ENCODE measurements at regions not wholly inside any gene's neighbourhood (a gene's known extent, or its start where the extent isn't known, plus 50 kb on each side); places are given as distances from the start of the nearest gene placed in this dataset.

GRCh38 chr1:118366286-118366685 is 181.3 kb upstream of the SPAG17 start:
- WGBS (ENCODE audit: insufficient coverage), result no CpG with 5 or more reads among the region's 1 CpG
- Histone ChIP-seq H3K27ac (ENCODE audit: insufficient read depth in 1 of 2, low read depth in 1 of 2, low read length in 2 of 2, poor library complexity in 1 of 2, severe bottlenecking in 2 of 2) (no peak overlapping the region), H3K36me3 (ENCODE audit: control insufficient read depth in 4 of 4, insufficient read depth in 4 of 4, low read length in 3 of 4) (no peaks in the 10 kb centered on the region), H3K4me1 (ENCODE audit: control extremely low read depth in 1 of 4, control insufficient read depth in 4 of 4, insufficient read depth in 4 of 4, low read length in 3 of 4) (no peaks in the 10 kb centered on the region), H3K27me3 (replicated peaks in 2 of 5; ENCODE audit: control insufficient read depth in 4 of 5, insufficient read depth in 5 of 5, low read length in 4 of 5) (no peaks in the 10 kb centered on the region), H3K4me3 (ENCODE audit: control insufficient read depth in 1 of 7, extremely low read depth in 1 of 7, insufficient read depth in 4 of 7, low read depth in 2 of 7, low read length in 6 of 7) (no peak overlapping the region), H3K9me3 (ENCODE audit: control extremely low read depth in 1 of 5, control insufficient read depth in 4 of 5, insufficient read depth in 2 of 5, low read depth in 1 of 5, low read length in 4 of 5) (peaks cover 2 to 36% (median 5%) of the 10 kb centered on the region in 5 experiments)
- POLR2A ChIA-PET, result no interaction called here
- no peak for DNase-seq
- CTCF ChIA-PET, result no interaction called here

- Histone ChIP-seq H3K9me3 (ENCODE audit: control extremely low read depth in 1 of 5, control insufficient read depth in 4 of 5, insufficient read depth in 2 of 5, low read depth in 1 of 5, low read length in 4 of 5) (peaks cover 2 to 30% (median 5%) of the 10 kb centered on the region in 5 experiments), H3K4me1 (ENCODE audit: control extremely low read depth in 1 of 4, control insufficient read depth in 4 of 4, insufficient read depth in 4 of 4, low read length in 3 of 4) (no peaks in the 10 kb centered on the region), H3K4me3 (ENCODE audit: control insufficient read depth in 1 of 7, extremely low read depth in 1 of 7, insufficient read depth in 4 of 7, low read depth in 2 of 7, low read length in 6 of 7) (no peak overlapping the region), H3K27me3 (replicated peaks in 2 of 5; ENCODE audit: control insufficient read depth in 4 of 5, insufficient read depth in 5 of 5, low read length in 4 of 5) (no peaks in the 10 kb centered on the region), H3K36me3 (ENCODE audit: control insufficient read depth in 4 of 4, insufficient read depth in 4 of 4, low read length in 3 of 4) (no peaks in the 10 kb centered on the region), H3K27ac (ENCODE audit: insufficient read depth in 1 of 2, low read depth in 1 of 2, low read length in 2 of 2, poor library complexity in 1 of 2, severe bottlenecking in 2 of 2) (no peak overlapping the region)
- ChIA-PET CTCF (no interaction called here), POLR2A (no interaction called here)
- no CpG with 5 or more reads among the region's 1 CpG for WGBS (ENCODE audit: insufficient coverage)
- DNase-seq, result no peak
Observed at GRCh38 chr1:118364882-118365281, 179.9 kb upstream of the SPAG17 start.

GRCh38 chr1:118363396-118363795 is 178.4 kb upstream of the SPAG17 start:
- ChIA-PET CTCF (no interaction called here), POLR2A (no interaction called here)
- Histone ChIP-seq H3K27ac (ENCODE audit: insufficient read depth in 1 of 2, low read depth in 1 of 2, low read length in 2 of 2, poor library complexity in 1 of 2, severe bottlenecking in 2 of 2) (no peak overlapping the region), H3K4me1 (ENCODE audit: control extremely low read depth in 1 of 4, control insufficient read depth in 4 of 4, insufficient read depth in 4 of 4, low read length in 3 of 4) (no peaks in the 10 kb centered on the region), H3K4me3 (ENCODE audit: control insufficient read depth in 1 of 7, extremely low read depth in 1 of 7, insufficient read depth in 4 of 7, low read depth in 2 of 7, low read length in 6 of 7) (no peak overlapping the region), H3K27me3 (replicated peaks in 2 of 5; ENCODE audit: control insufficient read depth in 4 of 5, insufficient read depth in 5 of 5, low read length in 4 of 5) (no peaks in the 10 kb centered on the region), H3K36me3 (ENCODE audit: control insufficient read depth in 4 of 4, insufficient read depth in 4 of 4, low read length in 3 of 4) (no peaks in the 10 kb centered on the region), H3K9me3 (ENCODE audit: control extremely low read depth in 1 of 5, control insufficient read depth in 4 of 5, insufficient read depth in 2 of 5, low read depth in 1 of 5, low read length in 4 of 5) (peaks cover 2 to 30% (median 5%) of the 10 kb centered on the region in 5 experiments)
- WGBS (ENCODE audit: insufficient coverage), result no CpG with 5 or more reads among the region's 1 CpG
- no peak for DNase-seq

GRCh38 chr1:118360817-118361216 is 175.8 kb upstream of the SPAG17 start:
- no peaks in the 10 kb centered on the region for H3K4me1 ChIP-seq (ENCODE audit: control extremely low read depth in 1 of 4, control insufficient read depth in 4 of 4, insufficient read depth in 4 of 4, low read length in 3 of 4)
- no CpG with 5 or more reads among the region's 2 CpGs for whole genome bisulfite sequencing (ENCODE audit: insufficient coverage)
- POLR2A ChIA-PET, result no interaction called here
- no peaks in the 10 kb centered on the region for H3K27me3 ChIP-seq (replicated peaks in 2 of 5; ENCODE audit: control insufficient read depth in 4 of 5, insufficient read depth in 5 of 5, low read length in 4 of 5)
- CTCF ChIA-PET, result no interaction called here
- DNase-seq, result no peak
- H3K27ac ChIP-seq (ENCODE audit: insufficient read depth in 1 of 2, low read depth in 1 of 2, low read length in 2 of 2, poor library complexity in 1 of 2, severe bottlenecking in 2 of 2), result no peak overlapping the region
- H3K36me3 ChIP-seq (ENCODE audit: control insufficient read depth in 4 of 4, insufficient read depth in 4 of 4, low read length in 3 of 4), result no peaks in the 10 kb centered on the region
- peaks cover 2 to 23% (median 5%) of the 10 kb centered on the region in 5 experiments for H3K9me3 ChIP-seq (ENCODE audit: control extremely low read depth in 1 of 5, control insufficient read depth in 4 of 5, insufficient read depth in 2 of 5, low read depth in 1 of 5, low read length in 4 of 5)
- H3K4me3 ChIP-seq (ENCODE audit: control insufficient read depth in 1 of 7, extremely low read depth in 1 of 7, insufficient read depth in 4 of 7, low read depth in 2 of 7, low read length in 6 of 7), result no peak overlapping the region

- POLR2A ChIA-PET, result interaction anchor here (0.6 kb wide), 1 partner anchor 36 kb away, joined by 3 read pairs; no protein-coding TSS in a partner anchor
- Histone ChIP-seq H3K36me3 (ENCODE audit: control insufficient read depth in 4 of 4, insufficient read depth in 4 of 4, low read length in 3 of 4) (no peaks in the 10 kb centered on the region), H3K4me1 (ENCODE audit: control extremely low read depth in 1 of 4, control insufficient read depth in 4 of 4, insufficient read depth in 4 of 4, low read length in 3 of 4) (no peaks in the 10 kb centered on the region), H3K27ac (ENCODE audit: insufficient read depth in 1 of 2, low read depth in 1 of 2, low read length in 2 of 2, poor library complexity in 1 of 2, severe bottlenecking in 2 of 2) (no peak overlapping the region), H3K9me3 (ENCODE audit: control extremely low read depth in 1 of 5, control insufficient read depth in 4 of 5, insufficient read depth in 2 of 5, low read depth in 1 of 5, low read length in 4 of 5) (peaks cover 0 to 1% (median 0%) of the 10 kb centered on the region in 5 experiments), H3K27me3 (replicated peaks in 2 of 5; ENCODE audit: control insufficient read depth in 4 of 5, insufficient read depth in 5 of 5, low read length in 4 of 5) (peaks cover 0 to 1% (median 0%) of the 10 kb centered on the region in 5 experiments), H3K4me3 (ENCODE audit: control insufficient read depth in 1 of 7, extremely low read depth in 1 of 7, insufficient read depth in 4 of 7, low read depth in 2 of 7, low read length in 6 of 7) (no peak overlapping the region)
- 95% methylated on average over 2 of the region's 3 CpGs for WGBS (ENCODE audit: insufficient coverage)
- CTCF ChIA-PET, result no interaction called here
- DNase-seq, result no peak
Observed at GRCh38 chr1:118346936-118347335, 161.9 kb upstream of the SPAG17 start.

- H3K36me3 ChIP-seq (ENCODE audit: control insufficient read depth in 4 of 4, insufficient read depth in 4 of 4, low read length in 3 of 4), result no peaks in the 10 kb centered on the region
- H3K4me3 ChIP-seq (ENCODE audit: control insufficient read depth in 1 of 7, extremely low read depth in 1 of 7, insufficient read depth in 4 of 7, low read depth in 2 of 7, low read length in 6 of 7), result no peak overlapping the region
- peaks cover 0 to 1% (median 0%) of the 10 kb centered on the region in 5 experiments for H3K27me3 ChIP-seq (replicated peaks in 2 of 5; ENCODE audit: control insufficient read depth in 4 of 5, insufficient read depth in 5 of 5, low read length in 4 of 5)
- H3K4me1 ChIP-seq (ENCODE audit: control extremely low read depth in 1 of 4, control insufficient read depth in 4 of 4, insufficient read depth in 4 of 4, low read length in 3 of 4), result no peaks in the 10 kb centered on the region
- H3K9me3 ChIP-seq (ENCODE audit: control extremely low read depth in 1 of 5, control insufficient read depth in 4 of 5, insufficient read depth in 2 of 5, low read depth in 1 of 5, low read length in 4 of 5), result no peaks in the 10 kb centered on the region
- 82% methylated on average over 4 of the region's 5 CpGs for WGBS (ENCODE audit: insufficient coverage)
- ChIA-PET CTCF (no interaction called here), POLR2A (no interaction called here)
- no peak for DNase-seq
- H3K27ac ChIP-seq (ENCODE audit: insufficient read depth in 1 of 2, low read depth in 1 of 2, low read length in 2 of 2, poor library complexity in 1 of 2, severe bottlenecking in 2 of 2), result no peak overlapping the region
Observed at GRCh38 chr1:118340928-118341910, 156.2 kb upstream of the SPAG17 start.

- Histone ChIP-seq H3K4me3 (ENCODE audit: control insufficient read depth in 1 of 7, extremely low read depth in 1 of 7, insufficient read depth in 4 of 7, low read depth in 2 of 7, low read length in 6 of 7) (no peak overlapping the region), H3K9me3 (ENCODE audit: control extremely low read depth in 1 of 5, control insufficient read depth in 4 of 5, insufficient read depth in 2 of 5, low read depth in 1 of 5, low read length in 4 of 5) (no peaks in the 10 kb centered on the region), H3K4me1 (ENCODE audit: control extremely low read depth in 1 of 4, control insufficient read depth in 4 of 4, insufficient read depth in 4 of 4, low read length in 3 of 4) (no peaks in the 10 kb centered on the region), H3K27ac (ENCODE audit: insufficient read depth in 1 of 2, low read depth in 1 of 2, low read length in 2 of 2, poor library complexity in 1 of 2, severe bottlenecking in 2 of 2) (no peak overlapping the region), H3K27me3 (replicated peaks in 2 of 5; ENCODE audit: control insufficient read depth in 4 of 5, insufficient read depth in 5 of 5, low read length in 4 of 5) (no peaks in the 10 kb centered on the region), H3K36me3 (ENCODE audit: control insufficient read depth in 4 of 4, insufficient read depth in 4 of 4, low read length in 3 of 4) (no peaks in the 10 kb centered on the region)
- ChIA-PET POLR2A (no interaction called here), CTCF (no interaction called here)
- no peak for DNase-seq
- WGBS (ENCODE audit: insufficient coverage), result 96% methylated on average over 3 of the region's 4 CpGs
Observed at GRCh38 chr1:118339400-118340124, 154.5 kb upstream of the SPAG17 start.

Data from common myeloid progenitor, CD34-positive (primary cell).